HepG2 (cell line): ENCODE measurements at regions not wholly inside any gene's neighbourhood (a gene's known extent, or its start where the extent isn't known, plus 50 kb on each side); places are given as distances from the start of the nearest gene placed in this dataset.

Source experiments
- BRCA1 ChIP-seq: sonication (generic); formaldehyde crosslinking; IDR thresholded peaks from 2 replicates; pipeline ENCODE4 v1.4.0; 2020; ENCODE audit warnings: missing genetic modification reagents
- CTCF ChIP-seq: sonication (generic); formaldehyde crosslinking; IDR thresholded peaks from 2 replicates; pipeline ENCODE4 v1.5.0; 2020; ENCODE audit warnings: mild to moderate bottlenecking, missing genetic modification reagents, moderate library complexity
- FOXJ3 ChIP-seq: sonication (generic); formaldehyde crosslinking; IDR thresholded peaks from 2 replicates; pipeline ENCODE4 v1.4.0; 2020; ENCODE audit warnings: missing genetic modification reagents, mild to moderate bottlenecking, borderline replicate concordance
- FOXP1 ChIP-seq, 2 experiments: fragments of 450-650 bp in 1 of 2; IDR thresholded peaks; 2 replicates each; pipeline ENCODE4 v1.6.1; 2017 to 2018; ENCODE audit warnings: antibody characterized with exemption in 1 of 2
- SMAD3 ChIP-seq: sonication (generic); formaldehyde crosslinking; IDR thresholded peaks from 2 replicates; pipeline ENCODE4 v1.4.0; 2020; ENCODE audit warnings: missing genetic modification reagents

GRCh38 chr12:124385219-124385969 is 90.5 kb downstream of the RFLNA start:
- no peak for TF ChIP-seq BRCA1 (CRISPR knock-in tag)
- TF ChIP-seq CTCF = no peak
- TF ChIP-seq FOXJ3 = no peak
- TF ChIP-seq FOXP1 (IDR thresholded peaks at IDR 0.05) = no peak
- TF ChIP-seq FOXP1 (CRISPR knock-in tag; IDR thresholded peaks at IDR 0.05) = no peak
- TF ChIP-seq SMAD3 (CRISPR knock-in tag) = no peak
